AG09319 (cell line): ENCODE measurements at regions not wholly inside any gene's neighbourhood (a gene's known extent, or its start where the extent isn't known, plus 50 kb on each side); places are given as distances from the start of the nearest gene placed in this dataset.

Experiments
- DNase-seq: peaks from one replicate; pipeline ENCODE4 v3.0.0-alpha.2; 2010; ENCODE audit warnings: low read depth; ENCODE audit errors: extremely low read depth
- CTCF ChIP-seq: IDR thresholded peaks from 2 replicates; pipeline ENCODE4 v1.5.1; 2011; ENCODE audit warnings: low read depth, mild to moderate bottlenecking, inconsistent platforms, low read length, moderate library complexity

GRCh38 chr13:48602296-48603016, 51.3 kb upstream of the CYSLTR2 start:
- no peak for DNase-seq
- TF ChIP-seq CTCF = no peak

GRCh38 chr13:48603375-48603774, 50.4 kb upstream of the CYSLTR2 start:
- TF ChIP-seq CTCF = no peak
- DNase-seq = no peak
